ENCODE measurements at regions not wholly inside any gene's neighbourhood (a gene's known extent, or its start where the extent isn't known, plus 50 kb on each side); places are given as distances from the start of the nearest gene placed in this dataset.

GRCh38 chr3:30333903-30334302 is 272.5 kb upstream of the TGFBR2 start:
- Histone ChIP-seq H3K27me3 (no peaks in the 10 kb centered on the region), H3K9ac (no peak overlapping the region), H3K4me1 (no peaks in the 10 kb centered on the region), H3K36me3 (no peaks in the 10 kb centered on the region), H3K27ac (no peak overlapping the region), H2AFZ (replicated peaks) (no peak overlapping the region), H3F3A (ENCODE audit: low read depth) (no peaks in the 10 kb centered on the region), H3K79me2 (ENCODE audit: low read depth) (no peaks in the 10 kb centered on the region), H4K20me1 (ENCODE audit: low read depth) (no peaks in the 10 kb centered on the region), H3K4me3 (no peak overlapping the region), H3K9me3 (ENCODE audit: low read depth) (no peaks in the 10 kb centered on the region), H3K4me2 (no peak overlapping the region)
- Mint-ChIP-seq H3K36me3 (no peaks in the 10 kb centered on the region), H3K27me3 (ENCODE audit: insufficient read depth, low read depth) (no peaks in the 10 kb centered on the region), H3K9me3 (no peaks in the 10 kb centered on the region), H3K27ac (no peak overlapping the region), H3K4me3 (no peak overlapping the region), H3K4me1 (no peaks in the 10 kb centered on the region)
- TF ChIP-seq EZH2 (IDR thresholded peaks at IDR 0.05) (no peak), EZH2phosphoT487 (IDR thresholded peaks at IDR 0.05) (no peak)
- TF ChIP-seq, protein P1, sequence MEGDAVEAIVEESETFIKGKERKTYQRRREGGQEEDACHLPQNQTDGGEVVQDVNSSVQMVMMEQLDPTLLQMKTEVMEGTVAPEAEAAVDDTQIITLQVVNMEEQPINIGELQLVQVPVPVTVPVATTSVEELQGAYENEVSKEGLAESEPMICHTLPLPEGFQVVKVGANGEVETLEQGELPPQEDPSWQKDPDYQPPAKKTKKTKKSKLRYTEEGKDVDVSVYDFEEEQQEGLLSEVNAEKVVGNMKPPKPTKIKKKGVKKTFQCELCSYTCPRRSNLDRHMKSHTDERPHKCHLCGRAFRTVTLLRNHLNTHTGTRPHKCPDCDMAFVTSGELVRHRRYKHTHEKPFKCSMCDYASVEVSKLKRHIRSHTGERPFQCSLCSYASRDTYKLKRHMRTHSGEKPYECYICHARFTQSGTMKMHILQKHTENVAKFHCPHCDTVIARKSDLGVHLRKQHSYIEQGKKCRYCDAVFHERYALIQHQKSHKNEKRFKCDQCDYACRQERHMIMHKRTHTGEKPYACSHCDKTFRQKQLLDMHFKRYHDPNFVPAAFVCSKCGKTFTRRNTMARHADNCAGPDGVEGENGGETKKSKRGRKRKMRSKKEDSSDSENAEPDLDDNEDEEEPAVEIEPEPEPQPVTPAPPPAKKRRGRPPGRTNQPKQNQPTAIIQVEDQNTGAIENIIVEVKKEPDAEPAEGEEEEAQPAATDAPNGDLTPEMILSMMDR (IDR thresholded peaks at IDR 0.05) = no peak
- DNase-seq (ENCODE audit: low spot score) = no peak

DNA sequence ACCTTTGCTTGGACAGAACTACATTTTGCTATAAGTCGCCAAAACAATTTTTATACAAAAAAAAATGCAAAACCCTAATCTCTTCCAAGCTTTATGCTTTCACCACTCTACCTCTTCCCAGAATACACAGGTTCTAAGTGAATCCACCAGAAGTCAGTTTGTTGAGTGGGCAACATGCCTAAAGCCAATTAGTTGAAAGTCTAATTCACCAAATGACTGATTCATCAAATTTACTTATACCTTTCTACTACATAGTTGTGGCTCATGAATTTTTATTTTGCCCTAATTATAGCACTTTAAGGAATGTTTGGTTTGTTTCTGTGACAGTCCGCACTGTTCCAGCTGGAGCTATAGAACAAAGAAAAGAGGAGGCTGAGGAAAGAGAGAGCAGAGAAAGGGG is 265.9 kb upstream of the TGFBR2 start:
- H3K9me3 ChIP-seq (ENCODE audit: low read depth) = no peaks in the 10 kb centered on the region
- H3K4me3 Mint-ChIP-seq = no peak overlapping the region
- H4K20me1 ChIP-seq (ENCODE audit: low read depth) = no peaks in the 10 kb centered on the region
- no peak overlapping the region for H3K9ac ChIP-seq
- no peak overlapping the region for H3K4me3 ChIP-seq
- no peaks in the 10 kb centered on the region for H3K79me2 ChIP-seq (ENCODE audit: low read depth)
- no peaks in the 10 kb centered on the region for H3F3A ChIP-seq (ENCODE audit: low read depth)
- H3K9me3 Mint-ChIP-seq = no peaks in the 10 kb centered on the region
- no peaks in the 10 kb centered on the region for H3K4me1 Mint-ChIP-seq
- no peak overlapping the region for H3K27ac Mint-ChIP-seq
- H3K27me3 Mint-ChIP-seq (ENCODE audit: insufficient read depth, low read depth) = no peaks in the 10 kb centered on the region
- H3K36me3 ChIP-seq = no peaks in the 10 kb centered on the region
- no peak for DNase-seq (ENCODE audit: low spot score)
- no peak overlapping the region for H3K27ac ChIP-seq
- TF ChIP-seq, protein P1 (IDR thresholded peaks at IDR 0.05) = no peak
- TF ChIP-seq EZH2 (IDR thresholded peaks at IDR 0.05) = no peak
- no peak for TF ChIP-seq EZH2phosphoT487 (IDR thresholded peaks at IDR 0.05)
- H2AFZ ChIP-seq (replicated peaks) = no peak overlapping the region
- no peaks in the 10 kb centered on the region for H3K27me3 ChIP-seq
- no peaks in the 10 kb centered on the region for H3K36me3 Mint-ChIP-seq
- H3K4me1 ChIP-seq = no peaks in the 10 kb centered on the region
- no peak overlapping the region for H3K4me2 ChIP-seq

DNA sequence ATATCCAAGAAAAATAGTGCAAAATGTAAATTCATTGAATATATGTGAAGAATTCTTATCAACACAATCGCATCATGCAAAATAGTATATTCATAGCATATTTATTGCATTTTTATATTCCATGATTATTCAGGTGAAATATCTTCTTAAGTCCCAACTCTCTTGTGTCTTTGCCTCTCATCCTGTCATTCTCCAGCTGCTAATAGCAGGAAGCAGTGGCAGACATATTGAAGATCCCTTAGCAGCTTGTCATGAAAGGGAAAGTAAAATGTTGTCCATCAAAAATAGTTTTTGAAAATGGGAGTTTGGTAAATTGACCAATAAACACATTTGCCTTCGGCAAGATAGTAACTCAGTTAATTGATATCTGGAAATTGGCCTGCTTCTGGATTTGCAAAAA is 265.3 kb upstream of the TGFBR2 start:
- H3K36me3 Mint-ChIP-seq = no peaks in the 10 kb centered on the region
- no peaks in the 10 kb centered on the region for H3K4me1 ChIP-seq
- H3K9me3 ChIP-seq (ENCODE audit: low read depth) = no peaks in the 10 kb centered on the region
- TF ChIP-seq EZH2 (IDR thresholded peaks at IDR 0.05) (no peak), EZH2phosphoT487 (IDR thresholded peaks at IDR 0.05) (no peak)
- TF ChIP-seq, protein P1 (IDR thresholded peaks at IDR 0.05) = no peak
- peaks cover 2% of the 10 kb centered on the region for H3K4me1 Mint-ChIP-seq
- no peaks in the 10 kb centered on the region for H3K27me3 ChIP-seq
- no peaks in the 10 kb centered on the region for H3K9me3 Mint-ChIP-seq
- H3K4me3 ChIP-seq = no peak overlapping the region
- H3K4me3 Mint-ChIP-seq = no peak overlapping the region
- no peaks in the 10 kb centered on the region for H3K36me3 ChIP-seq
- H2AFZ ChIP-seq (replicated peaks) = no peak overlapping the region
- DNase-seq (ENCODE audit: low spot score) = no peak
- H3K27ac Mint-ChIP-seq = no peak overlapping the region
- no peak overlapping the region for H3K9ac ChIP-seq
- H3K79me2 ChIP-seq (ENCODE audit: low read depth) = no peaks in the 10 kb centered on the region
- H4K20me1 ChIP-seq (ENCODE audit: low read depth) = no peaks in the 10 kb centered on the region
- no peaks in the 10 kb centered on the region for H3K27me3 Mint-ChIP-seq (ENCODE audit: insufficient read depth, low read depth)
- no peaks in the 10 kb centered on the region for H3F3A ChIP-seq (ENCODE audit: low read depth)
- no peak overlapping the region for H3K4me2 ChIP-seq
- no peak overlapping the region for H3K27ac ChIP-seq

DNA sequence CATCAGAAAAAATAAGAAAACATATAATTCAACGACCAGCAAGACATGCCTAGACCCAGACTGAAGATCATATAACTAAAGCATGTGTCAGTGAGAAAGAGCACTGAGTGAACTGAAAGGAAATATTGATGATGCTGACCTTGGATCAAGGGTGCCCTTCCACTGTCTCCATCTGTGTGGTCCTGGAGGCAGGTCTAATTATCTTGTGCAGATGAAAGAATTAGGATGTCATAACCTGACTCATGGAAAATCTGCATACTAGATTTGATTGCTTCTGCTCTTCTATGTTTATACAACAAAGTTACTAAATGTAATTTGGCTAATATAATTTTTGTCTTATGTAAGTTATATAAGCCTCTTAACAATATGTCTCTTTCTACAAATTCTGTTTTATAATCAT is 264.6 kb upstream of the TGFBR2 start:
- H3F3A ChIP-seq (ENCODE audit: low read depth) = no peaks in the 10 kb centered on the region
- no peak overlapping the region for H2AFZ ChIP-seq (replicated peaks)
- H3K27ac ChIP-seq = no peak overlapping the region
- no peak for DNase-seq (ENCODE audit: low spot score)
- no peaks in the 10 kb centered on the region for H3K36me3 Mint-ChIP-seq
- no peak overlapping the region for H3K4me3 Mint-ChIP-seq
- no peaks in the 10 kb centered on the region for H3K9me3 Mint-ChIP-seq
- H4K20me1 ChIP-seq (ENCODE audit: low read depth) = no peaks in the 10 kb centered on the region
- no peak overlapping the region for H3K9ac ChIP-seq
- H3K27ac Mint-ChIP-seq = no peak overlapping the region
- H3K27me3 ChIP-seq = no peaks in the 10 kb centered on the region
- H3K4me2 ChIP-seq = no peak overlapping the region
- H3K4me1 ChIP-seq = peaks cover 2% of the 10 kb centered on the region
- no peaks in the 10 kb centered on the region for H3K36me3 ChIP-seq
- peaks cover 5% of the 10 kb centered on the region for H3K4me1 Mint-ChIP-seq
- no peak overlapping the region for H3K4me3 ChIP-seq
- no peaks in the 10 kb centered on the region for H3K27me3 Mint-ChIP-seq (ENCODE audit: insufficient read depth, low read depth)
- no peaks in the 10 kb centered on the region for H3K79me2 ChIP-seq (ENCODE audit: low read depth)
- no peaks in the 10 kb centered on the region for H3K9me3 ChIP-seq (ENCODE audit: low read depth)
- TF ChIP-seq EZH2 (IDR thresholded peaks at IDR 0.05) = no peak
- TF ChIP-seq EZH2phosphoT487 (IDR thresholded peaks at IDR 0.05) = no peak
- TF ChIP-seq, protein P1 (IDR thresholded peaks at IDR 0.05) = no peak

Measured in neural progenitor cell (in vitro differentiated cells).